MM.1S (cell line): ENCODE measurements at regions not wholly inside any gene's neighbourhood (a gene's known extent, or its start where the extent isn't known, plus 50 kb on each side); places are given as distances from the start of the nearest gene placed in this dataset.
"Not testable (repeated sequence)": the region's sequence is repeated elsewhere in the genome, so short reads cannot be mapped to it uniquely, and the experiment has no call there.

ENCODE experiments used
- CTCF ChIP-seq: fragments of 300-600 bp; sonication (generic); IDR thresholded peaks from 2 replicates; pipeline ENCODE4 v1.5.1; 2016; ENCODE audit warnings: antibody characterized with exemption, low read length, mixed read lengths
- EZH2 ChIP-seq: fragments of 300-600 bp; sonication (generic); optimal IDR thresholded peaks from 2 replicates; pipeline ENCODE3; 2017; ENCODE audit warnings: low read depth, mild to moderate bottlenecking, antibody characterized with exemption, low read length, mixed read lengths
- EZH2phosphoT487 ChIP-seq: fragments of 300-600 bp; sonication (generic); IDR thresholded peaks from 2 replicates; pipeline ENCODE4 v1.6.1; 2018; ENCODE audit warnings: antibody characterized with exemption, low read length

- TF ChIP-seq CTCF, EZH2phosphoT487, EZH2: not testable (repeated sequence)
Observed at GRCh38 chr2:89959729-89960378, 1268.4 kb downstream of the RPIA start.
